AG04450 (cell line): ENCODE measurements at regions not wholly inside any gene's neighbourhood (a gene's known extent, or its start where the extent isn't known, plus 50 kb on each side); places are given as distances from the start of the nearest gene placed in this dataset.

Source experiments
- CTCF ChIA-PET: fragments of 300-600, 350-600 bp; formaldehyde crosslinking; extraction: SDS; loops from one replicate; lab custom pipeline; 2022; ENCODE audit warnings: antibody characterized with exemption, inconsistent platforms; lab: Charles Lee
- POLR2A ChIA-PET: fragments of 350-600 bp; formaldehyde crosslinking; extraction: SDS; loops from one replicate; lab custom pipeline; 2021; ENCODE audit warnings: antibody characterized with exemption, inconsistent platforms; lab: Yijun Ruan, JAX
- DNase-seq: peaks from one replicate; pipeline ENCODE4 v3.0.0-alpha.2; 2011; ENCODE audit warnings: low read depth, low spot score
- H3K27ac ChIP-seq: one replicate; pipeline ENCODE4 v1.5.1; 2012; ENCODE audit warnings: low read depth, low read length, control low read depth
- H3K27me3 ChIP-seq: one replicate; pipeline ENCODE4 v1.6.0; 2012; ENCODE audit warnings: low read length; ENCODE audit not compliant: control insufficient read depth, insufficient read depth
- H3K4me3 ChIP-seq: 2 replicates; pipeline ENCODE4 v1.5.1; 2011; ENCODE audit warnings: mild to moderate bottlenecking, low read depth, low read length, control low read depth
- H3K9me3 ChIP-seq: 2 replicates; pipeline ENCODE4 v1.5.1; 2012; ENCODE audit warnings: low read length; ENCODE audit not compliant: control insufficient read depth, insufficient read depth
- TF ChIP-seq, protein P1 (sequence below): IDR thresholded peaks from 2 replicates; pipeline ENCODE4 v1.5.1; 2011; ENCODE audit warnings: low read depth, low read length, control low read depth, inconsistent platforms

DNA sequence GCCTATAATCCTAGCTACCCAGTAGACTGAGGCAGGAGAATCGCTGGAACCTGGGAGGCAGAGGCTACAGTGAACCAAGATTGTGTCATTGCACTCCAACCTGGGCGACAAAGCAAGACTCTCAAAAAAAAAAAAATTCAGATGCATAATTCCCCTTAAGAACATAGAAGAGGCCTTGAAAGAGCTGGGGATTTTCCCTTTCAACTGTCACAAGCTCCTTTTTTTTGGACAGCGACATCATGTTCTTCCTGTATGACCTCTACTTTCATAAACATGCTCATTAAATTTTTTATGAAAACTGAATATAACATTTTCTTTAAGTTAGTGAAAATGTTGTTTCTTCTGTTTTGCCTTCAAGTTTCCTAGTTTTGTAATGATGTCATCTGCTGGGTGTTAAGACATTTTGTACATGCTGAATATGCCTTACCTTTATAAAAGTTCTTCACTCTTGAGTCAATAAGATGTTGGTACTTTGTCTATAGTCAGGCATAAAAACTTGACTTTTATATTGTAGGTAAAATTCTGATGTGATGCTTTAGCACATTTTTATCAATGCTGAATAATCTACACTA is 76.0 kb downstream of the PTHLH start:
- H3K9me3 ChIP-seq: no peaks in the 10 kb centered on the region
- no peak overlapping the region for H3K27ac ChIP-seq
- CTCF ChIA-PET: no interaction called here
- no peak for DNase-seq
- POLR2A ChIA-PET: no interaction called here
- H3K27me3 ChIP-seq: no peaks in the 10 kb centered on the region
- no peak overlapping the region for H3K4me3 ChIP-seq
- TF ChIP-seq, protein P1, sequence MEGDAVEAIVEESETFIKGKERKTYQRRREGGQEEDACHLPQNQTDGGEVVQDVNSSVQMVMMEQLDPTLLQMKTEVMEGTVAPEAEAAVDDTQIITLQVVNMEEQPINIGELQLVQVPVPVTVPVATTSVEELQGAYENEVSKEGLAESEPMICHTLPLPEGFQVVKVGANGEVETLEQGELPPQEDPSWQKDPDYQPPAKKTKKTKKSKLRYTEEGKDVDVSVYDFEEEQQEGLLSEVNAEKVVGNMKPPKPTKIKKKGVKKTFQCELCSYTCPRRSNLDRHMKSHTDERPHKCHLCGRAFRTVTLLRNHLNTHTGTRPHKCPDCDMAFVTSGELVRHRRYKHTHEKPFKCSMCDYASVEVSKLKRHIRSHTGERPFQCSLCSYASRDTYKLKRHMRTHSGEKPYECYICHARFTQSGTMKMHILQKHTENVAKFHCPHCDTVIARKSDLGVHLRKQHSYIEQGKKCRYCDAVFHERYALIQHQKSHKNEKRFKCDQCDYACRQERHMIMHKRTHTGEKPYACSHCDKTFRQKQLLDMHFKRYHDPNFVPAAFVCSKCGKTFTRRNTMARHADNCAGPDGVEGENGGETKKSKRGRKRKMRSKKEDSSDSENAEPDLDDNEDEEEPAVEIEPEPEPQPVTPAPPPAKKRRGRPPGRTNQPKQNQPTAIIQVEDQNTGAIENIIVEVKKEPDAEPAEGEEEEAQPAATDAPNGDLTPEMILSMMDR: no peak

DNA sequence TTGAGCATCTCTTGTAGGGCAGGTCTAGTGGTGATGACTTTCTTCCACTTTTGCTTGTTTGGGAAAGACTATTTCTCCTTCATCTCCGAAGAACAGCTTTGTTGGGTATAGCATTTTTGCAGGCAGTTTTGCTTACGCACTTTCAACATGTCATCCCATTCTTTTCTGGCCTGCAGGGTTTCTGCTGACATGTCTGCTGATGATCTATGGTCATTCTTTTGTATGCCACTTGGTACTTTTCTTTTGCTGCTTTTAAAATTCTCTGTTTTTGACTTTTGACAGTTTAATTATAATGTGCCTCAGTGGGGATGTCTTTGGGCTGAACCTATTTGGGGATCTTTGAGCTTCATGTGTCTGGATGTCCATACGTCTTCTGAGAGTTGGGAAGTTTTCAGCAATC is 78.2 kb downstream of the PTHLH start:
- CTCF ChIA-PET: interaction anchor here (1.2 to 1.5 kb wide), 2 partner anchors 46 to 72 kb away, joined by 4 to 5 read pairs; no protein-coding TSS in a partner anchor
- no peak overlapping the region for H3K27ac ChIP-seq
- H3K27me3 ChIP-seq: no peaks in the 10 kb centered on the region
- POLR2A ChIA-PET: no interaction called here
- no peak for DNase-seq
- H3K4me3 ChIP-seq: no peak overlapping the region
- H3K9me3 ChIP-seq: no peaks in the 10 kb centered on the region
- TF ChIP-seq, protein P1: no peak

DNA sequence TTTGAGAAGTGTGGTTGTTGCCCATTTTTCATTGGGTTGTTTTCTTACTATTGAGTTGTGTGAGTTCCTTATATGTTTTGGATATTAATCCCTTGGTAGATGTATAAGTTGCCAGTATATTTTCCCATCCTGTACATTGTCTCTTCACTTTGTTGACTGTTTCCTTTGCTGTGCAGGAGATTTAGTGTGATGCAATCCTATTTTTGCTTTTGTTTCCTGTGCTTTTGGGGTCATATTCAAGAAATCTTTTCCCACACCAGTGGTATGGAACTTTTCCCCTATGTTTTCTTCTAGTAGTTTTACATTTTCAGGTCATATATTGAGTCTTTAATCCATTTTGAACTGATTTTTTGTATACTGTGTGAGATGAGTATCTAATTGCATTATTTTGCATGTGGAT is 92.8 kb downstream of the PTHLH start:
- no peak for DNase-seq
- Histone ChIP-seq H3K4me3 (no peak overlapping the region), H3K9me3 (peaks cover 3% of the 10 kb centered on the region; the same call in 1 of the 2 replicates), H3K27me3 (no peaks in the 10 kb centered on the region), H3K27ac (no peak overlapping the region)
- TF ChIP-seq, protein P1: no peak
- ChIA-PET POLR2A (no interaction called here), CTCF (no interaction called here)

DNA sequence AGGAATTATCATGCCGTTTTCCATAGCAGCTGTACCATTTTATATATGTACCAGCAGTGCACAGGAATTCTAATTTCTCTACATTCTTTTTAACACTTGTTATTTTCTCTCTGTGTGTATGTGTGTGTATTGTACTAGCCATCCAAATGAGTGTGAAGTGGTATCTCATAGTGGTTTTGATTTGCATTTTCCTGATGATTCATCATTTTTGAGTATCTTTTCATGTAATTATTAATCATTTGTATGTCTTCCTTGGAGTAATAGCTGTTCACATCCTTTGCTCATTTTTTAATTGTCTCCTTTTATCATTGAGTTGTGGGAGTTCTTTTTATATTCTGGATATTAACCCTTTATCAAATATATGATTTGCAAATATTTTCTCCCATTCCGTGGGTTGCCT is 95.6 kb upstream of the MANSC4 start:
- Histone ChIP-seq H3K4me3 (no peak overlapping the region), H3K27ac (no peak overlapping the region), H3K27me3 (no peaks in the 10 kb centered on the region), H3K9me3 (peaks cover 4% of the 10 kb centered on the region; the same call in 1 of the 2 replicates)
- POLR2A ChIA-PET: no interaction called here
- TF ChIP-seq, protein P1: no peak
- DNase-seq: no peak
- CTCF ChIA-PET: no interaction called here

DNA sequence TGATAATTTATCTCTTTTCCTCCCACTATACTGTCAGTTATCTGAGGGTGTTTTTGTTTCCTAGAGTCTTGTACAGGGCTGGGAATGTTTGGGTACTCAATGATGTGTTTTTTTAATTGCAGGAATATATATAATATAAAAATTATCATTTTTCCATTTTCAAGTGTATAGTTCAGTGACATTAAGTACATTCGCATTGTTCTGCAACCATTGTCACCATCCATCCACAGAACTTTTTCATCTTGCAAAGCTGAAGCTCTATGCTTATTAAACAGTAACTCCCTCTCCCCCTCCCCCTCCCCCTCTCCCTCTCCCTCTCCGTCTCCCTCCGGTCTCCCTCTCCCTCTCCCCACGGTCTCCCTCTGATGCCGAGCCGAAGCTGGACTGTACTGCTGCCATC is 93.0 kb upstream of the MANSC4 start:
- Histone ChIP-seq H3K27ac (no peak overlapping the region), H3K9me3 (peaks cover 4% of the 10 kb centered on the region; the same call in 1 of the 2 replicates), H3K27me3 (no peaks in the 10 kb centered on the region), H3K4me3 (no peak overlapping the region)
- DNase-seq: no peak
- POLR2A ChIA-PET: no interaction called here
- CTCF ChIA-PET: interaction anchor here (1.6 kb wide), 1 partner anchor 52 kb away, joined by 5 read pairs; no protein-coding TSS in a partner anchor
- TF ChIP-seq, protein P1: no peak
